ENCODE measurements at regions not wholly inside any gene's neighbourhood (a gene's known extent, or its start where the extent isn't known, plus 50 kb on each side); places are given as distances from the start of the nearest gene placed in this dataset.

GRCh38 chr10:105769248-105770184 is 1128.4 kb downstream of the SORCS3 start:
- TF ChIP-seq CTCF (IDR thresholded peaks at IDR 0.05; ENCODE audit: borderline replicate concordance, insufficient read depth, low read depth, low read length) = no peak

GRCh38 chr10:105763611-105764010 is 1122.5 kb downstream of the SORCS3 start:
- no peak for TF ChIP-seq CTCF (IDR thresholded peaks at IDR 0.05; ENCODE audit: borderline replicate concordance, insufficient read depth, low read depth, low read length)
- H3K4me3 ChIP-seq (ENCODE audit: low read depth, low read length) = no peak overlapping the region

More at GRCh38 chr10:105769248-105770184, 1128.4 kb downstream of the SORCS3 start:
- H3K4me3 ChIP-seq (ENCODE audit: low read depth, low read length) = no peak overlapping the region

- no peak for TF ChIP-seq CTCF (IDR thresholded peaks at IDR 0.05; ENCODE audit: borderline replicate concordance, insufficient read depth, low read depth, low read length)
- H3K4me3 ChIP-seq (ENCODE audit: low read depth, low read length) = no peak overlapping the region
Measured at GRCh38 chr10:105761576-105762260, 1120.6 kb downstream of the SORCS3 start.

GRCh38 chr10:105759669-105760068 is 1118.6 kb downstream of the SORCS3 start:
- no peak for TF ChIP-seq CTCF (IDR thresholded peaks at IDR 0.05; ENCODE audit: borderline replicate concordance, insufficient read depth, low read depth, low read length)
- no peak overlapping the region for H3K4me3 ChIP-seq (ENCODE audit: low read depth, low read length)

GRCh38 chr10:105758209-105758998 is 1117.3 kb downstream of the SORCS3 start:
- TF ChIP-seq CTCF (IDR thresholded peaks at IDR 0.05; ENCODE audit: borderline replicate concordance, insufficient read depth, low read depth, low read length) = no peak
- H3K4me3 ChIP-seq (ENCODE audit: low read depth, low read length) = no peak overlapping the region

- TF ChIP-seq CTCF (IDR thresholded peaks at IDR 0.05; ENCODE audit: borderline replicate concordance, insufficient read depth, low read depth, low read length) = no peak
- no peak overlapping the region for H3K4me3 ChIP-seq (ENCODE audit: low read depth, low read length)
Measured at GRCh38 chr10:105757302-105757701, 1116.2 kb downstream of the SORCS3 start.

Measured in GM12875 (cell line).